ENCODE measurements at regions not wholly inside any gene's neighbourhood (a gene's known extent, or its start where the extent isn't known, plus 50 kb on each side); places are given as distances from the start of the nearest gene placed in this dataset.

DNA sequence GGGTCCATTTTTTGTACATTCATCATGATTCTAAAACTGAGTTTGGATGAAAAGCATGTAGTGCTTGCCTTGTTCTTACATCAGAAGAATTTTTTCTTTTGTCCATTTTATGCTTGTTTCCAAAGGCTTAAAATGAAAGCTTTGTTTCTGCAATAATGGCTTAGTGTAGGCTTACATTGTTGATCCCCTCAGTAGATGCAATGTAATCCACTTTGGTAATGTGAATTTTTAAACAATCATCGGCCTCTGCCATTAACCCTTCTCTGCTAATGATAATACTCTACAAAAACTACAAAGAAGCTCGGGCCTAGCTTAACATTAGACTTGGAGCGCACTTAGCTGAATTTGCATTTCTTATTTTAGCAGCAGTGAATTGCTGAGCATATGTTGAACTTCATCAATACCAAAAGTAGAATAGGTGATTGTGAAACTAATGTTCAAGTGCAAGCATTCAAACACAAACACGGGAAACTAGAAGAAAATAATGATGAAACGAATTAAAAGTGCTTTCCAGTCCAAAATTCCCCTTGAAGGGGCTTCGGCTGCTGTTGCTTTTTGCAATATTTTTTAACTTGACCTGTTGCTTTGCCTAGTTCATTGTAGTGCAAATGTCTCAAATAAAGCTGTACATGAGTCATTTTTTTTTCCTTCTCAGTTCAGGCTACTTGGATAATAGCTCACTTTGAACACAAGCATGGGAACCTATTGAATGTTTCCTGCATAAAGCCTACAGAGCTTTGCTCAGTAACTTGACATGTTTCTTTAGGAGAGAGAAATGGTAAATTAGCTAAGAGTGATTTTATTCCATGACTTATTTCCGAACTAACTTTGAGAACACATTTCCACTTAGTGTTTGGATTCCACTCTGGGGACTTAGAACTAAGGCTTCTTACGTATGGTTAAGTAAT, 66.5 kb downstream of the SLIT2 start:
- TF ChIP-seq MXI1 (IDR thresholded peaks at IDR 0.05; ENCODE audit: borderline replicate concordance, low read depth, low read length) (no peak), MAZ (IDR thresholded peaks at IDR 0.05; ENCODE audit: borderline replicate concordance, low read depth, low read length) (no peak), POLR2A (IDR thresholded peaks at IDR 0.05; ENCODE audit: low read depth, low read length) (no peak), RCOR1 (IDR thresholded peaks at IDR 0.05; ENCODE audit: insufficient replicate concordance, low read length) (no peak), FOS (IDR thresholded peaks at IDR 0.05; ENCODE audit: low read depth, low read length) (no peak), RAD21 (IDR thresholded peaks at IDR 0.05; ENCODE audit: low read length) (no peak), SMC3 (IDR thresholded peaks at IDR 0.05; ENCODE audit: low read depth, low read length) (no peak)
- TF ChIP-seq, protein P1, sequence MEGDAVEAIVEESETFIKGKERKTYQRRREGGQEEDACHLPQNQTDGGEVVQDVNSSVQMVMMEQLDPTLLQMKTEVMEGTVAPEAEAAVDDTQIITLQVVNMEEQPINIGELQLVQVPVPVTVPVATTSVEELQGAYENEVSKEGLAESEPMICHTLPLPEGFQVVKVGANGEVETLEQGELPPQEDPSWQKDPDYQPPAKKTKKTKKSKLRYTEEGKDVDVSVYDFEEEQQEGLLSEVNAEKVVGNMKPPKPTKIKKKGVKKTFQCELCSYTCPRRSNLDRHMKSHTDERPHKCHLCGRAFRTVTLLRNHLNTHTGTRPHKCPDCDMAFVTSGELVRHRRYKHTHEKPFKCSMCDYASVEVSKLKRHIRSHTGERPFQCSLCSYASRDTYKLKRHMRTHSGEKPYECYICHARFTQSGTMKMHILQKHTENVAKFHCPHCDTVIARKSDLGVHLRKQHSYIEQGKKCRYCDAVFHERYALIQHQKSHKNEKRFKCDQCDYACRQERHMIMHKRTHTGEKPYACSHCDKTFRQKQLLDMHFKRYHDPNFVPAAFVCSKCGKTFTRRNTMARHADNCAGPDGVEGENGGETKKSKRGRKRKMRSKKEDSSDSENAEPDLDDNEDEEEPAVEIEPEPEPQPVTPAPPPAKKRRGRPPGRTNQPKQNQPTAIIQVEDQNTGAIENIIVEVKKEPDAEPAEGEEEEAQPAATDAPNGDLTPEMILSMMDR (conservative IDR thresholded peaks at IDR 0.05; ENCODE audit: low read depth, low read length): no peak
- TF ChIP-seq, protein P2, sequence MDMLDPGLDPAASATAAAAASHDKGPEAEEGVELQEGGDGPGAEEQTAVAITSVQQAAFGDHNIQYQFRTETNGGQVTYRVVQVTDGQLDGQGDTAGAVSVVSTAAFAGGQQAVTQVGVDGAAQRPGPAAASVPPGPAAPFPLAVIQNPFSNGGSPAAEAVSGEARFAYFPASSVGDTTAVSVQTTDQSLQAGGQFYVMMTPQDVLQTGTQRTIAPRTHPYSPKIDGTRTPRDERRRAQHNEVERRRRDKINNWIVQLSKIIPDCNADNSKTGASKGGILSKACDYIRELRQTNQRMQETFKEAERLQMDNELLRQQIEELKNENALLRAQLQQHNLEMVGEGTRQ (IDR thresholded peaks at IDR 0.05; ENCODE audit: low read depth, low read length): no peak
- TF ChIP-seq, protein P3, sequence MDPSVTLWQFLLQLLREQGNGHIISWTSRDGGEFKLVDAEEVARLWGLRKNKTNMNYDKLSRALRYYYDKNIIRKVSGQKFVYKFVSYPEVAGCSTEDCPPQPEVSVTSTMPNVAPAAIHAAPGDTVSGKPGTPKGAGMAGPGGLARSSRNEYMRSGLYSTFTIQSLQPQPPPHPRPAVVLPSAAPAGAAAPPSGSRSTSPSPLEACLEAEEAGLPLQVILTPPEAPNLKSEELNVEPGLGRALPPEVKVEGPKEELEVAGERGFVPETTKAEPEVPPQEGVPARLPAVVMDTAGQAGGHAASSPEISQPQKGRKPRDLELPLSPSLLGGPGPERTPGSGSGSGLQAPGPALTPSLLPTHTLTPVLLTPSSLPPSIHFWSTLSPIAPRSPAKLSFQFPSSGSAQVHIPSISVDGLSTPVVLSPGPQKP (IDR thresholded peaks at IDR 0.05; ENCODE audit: borderline replicate concordance, low read depth, low read length): no peak
